ENCODE measurements at regions not wholly inside any gene's neighbourhood (a gene's known extent, or its start where the extent isn't known, plus 50 kb on each side); places are given as distances from the start of the nearest gene placed in this dataset.

DNA sequence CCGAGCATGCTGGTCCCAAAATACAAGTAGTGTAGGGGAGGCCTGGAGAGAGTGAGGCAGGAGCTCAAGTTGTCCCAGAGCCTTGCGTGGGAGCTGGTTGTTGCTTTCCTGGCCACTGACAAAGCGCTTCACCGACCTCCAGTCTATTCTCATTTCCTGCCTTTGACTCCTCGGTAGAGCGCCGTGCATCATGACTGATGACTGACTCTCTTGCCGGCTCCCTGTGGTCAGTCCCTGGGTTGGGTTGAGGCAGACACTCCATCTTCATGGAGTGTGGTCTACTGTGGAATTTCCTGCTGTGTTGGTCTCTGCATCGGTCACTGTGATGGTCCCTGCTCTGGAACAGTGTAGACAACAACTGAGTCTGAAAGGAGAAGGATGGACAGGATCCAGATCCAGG is 175.1 kb upstream of the S1PR3 start:
- Histone ChIP-seq H2BK120ac (replicated peaks; ENCODE audit: low read depth, low read length) (no peak overlapping the region), H3K23me2 (ENCODE audit: low read depth, low read length) (0 out of 2 replicates have a peak, but pooled peaks cover 1% of the 10 kb centered on the region), H4K5ac (ENCODE audit: insufficient read length, low read depth, low read length) (no peak overlapping the region), H4K20me1 (replicated peaks in 1 of 2; ENCODE audit: control insufficient read depth in 1 of 2, insufficient read depth in 2 of 2, low read length in 2 of 2) (no peaks in the 10 kb centered on the region), H3K14ac (ENCODE audit: insufficient read length) (no peak overlapping the region), H3K79me2 (ENCODE audit: control insufficient read depth in 1 of 2, insufficient read depth in 2 of 2, low read length in 2 of 2) (no peaks in the 10 kb centered on the region), H3K27me3 (replicated peaks in 1 of 4; ENCODE audit: control insufficient read depth in 3 of 4, extremely low read depth in 1 of 4, insufficient read depth in 3 of 4, low read length in 3 of 4) (no peaks in the 10 kb centered on the region), H3K9ac (replicated peaks in 1 of 4; ENCODE audit: extremely low read depth in 1 of 4, low read depth in 3 of 4, low read length in 3 of 4) (no peak overlapping the region), H4K91ac (replicated peaks; ENCODE audit: insufficient read length, low read length) (no peak overlapping the region), H3K4me2 (ENCODE audit: insufficient read depth in 1 of 2, low read depth in 2 of 2, low read length in 2 of 2) (no peak overlapping the region), H2AFZ (ENCODE audit: low read length) (no peak overlapping the region), H4K8ac (ENCODE audit: extremely low read depth, insufficient read depth, low read length) (no peak overlapping the region), H2BK15ac (ENCODE audit: low read length) (0 out of 2 replicates have a peak overlapping the region, but pooled peaks have one; percentile 65), H3K27ac (ENCODE audit: low read depth, low read length) (no peak overlapping the region), H2AK5ac (ENCODE audit: low read depth, low read length) (no peak overlapping the region), H3K9me3 (ENCODE audit: insufficient read depth in 2 of 2, low read depth in 1 of 2, low read length in 1 of 2) (no peaks in the 10 kb centered on the region), H3K36me3 (ENCODE audit: control insufficient read depth in 2 of 4, insufficient read depth in 4 of 4, low read length in 3 of 4) (no peaks in the 10 kb centered on the region), H3K79me1 (ENCODE audit: low read depth, low read length) (no peaks in the 10 kb centered on the region), H3K4ac (replicated peaks; ENCODE audit: insufficient read length, low read depth, low read length) (no peak overlapping the region), H2BK12ac (ENCODE audit: low read depth, low read length) (0 out of 2 replicates have a peak overlapping the region, but pooled peaks have one; percentile 39), H2BK5ac (ENCODE audit: low read depth, low read length) (no peak overlapping the region), H3K4me1 (replicated peaks in 1 of 4; ENCODE audit: control insufficient read depth in 3 of 4, insufficient read depth in 4 of 4, low read length in 3 of 4) (peaks cover 6 to 12% (median 8%) of the 10 kb centered on the region in 4 experiments), H3K18ac (ENCODE audit: extremely low read depth, low read length) (no peak overlapping the region; the same call in 1 of the 2 replicates), H3K56ac (replicated peaks; ENCODE audit: insufficient read length, low read depth, low read length) (no peak overlapping the region), H3K4me3 (ENCODE audit: extremely low read depth in 1 of 4, insufficient read depth in 2 of 4, low read depth in 3 of 4, low read length in 4 of 4) (no peak overlapping the region), H2BK20ac (ENCODE audit: low read length) (no peak overlapping the region; the same call in 1 of the 2 replicates), H3K23ac (ENCODE audit: insufficient read length) (no peak overlapping the region)
- FAIRE-seq = no peak
- 89% methylated on average over 9 of the region's 9 CpGs; no CpG with 5 or more reads in 1 of the 2 experiments for WGBS, 2 experiments (ENCODE audit: extremely low coverage in 1 of 2, insufficient coverage in 1 of 2, insufficient read length in 1 of 2, insufficient replicate concordance in 2 of 2, low coverage in 1 of 2, low lambda C conversion rate in 2 of 2, missing lambda C conversion rate in 1 of 2)
- TF ChIP-seq BRCA1 (IDR thresholded peaks at IDR 0.05; ENCODE audit: low read depth, low read length) (no peak), TAF1 (IDR thresholded peaks at IDR 0.05; ENCODE audit: low read depth, low read length) (no peak), HDAC2 (IDR thresholded peaks at IDR 0.05; ENCODE audit: borderline replicate concordance in 1 of 2, low read depth in 2 of 2, low read length in 2 of 2) (no peak), PHF8 (conservative IDR thresholded peaks at IDR 0.05; ENCODE audit: low read depth, low read length) (no peak), RFX5 (IDR thresholded peaks at IDR 0.05; ENCODE audit: borderline replicate concordance, low read depth, low read length) (no peak), FOSL1 (IDR thresholded peaks at IDR 0.05; ENCODE audit: insufficient read depth, low read depth, low read length) (no peak), KDM5A (IDR thresholded peaks at IDR 0.05; ENCODE audit: low read length) (no peak), TEAD4 (IDR thresholded peaks at IDR 0.05; ENCODE audit: low read depth, low read length) (no peak), HDAC6 (IDR thresholded peaks at IDR 0.05; ENCODE audit: low read depth, low read length) (no peak), SIX5 (IDR thresholded peaks at IDR 0.05; ENCODE audit: low read depth, low read length) (no peak), CREB1 (IDR thresholded peaks at IDR 0.05) (no peak), GTF2F1 (IDR thresholded peaks at IDR 0.05; ENCODE audit: borderline replicate concordance, low read depth, low read length) (no peak), SP4 (IDR thresholded peaks at IDR 0.05; ENCODE audit: low read length) (no peak), POU5F1 (IDR thresholded peaks at IDR 0.05; ENCODE audit: low read depth, low read length) (no peak)
- no peak for DNase-seq (ENCODE audit: low read depth in 1 of 2, low spot score in 2 of 2)
- CTCF ChIA-PET (ENCODE audit: partially characterized antibody) = interaction anchor here (1.0 to 1.2 kb wide), 3 partner anchors 29 to 63 kb away, joined by 3 to 4 read pairs (median 3); no protein-coding TSS in a partner anchor
- POLR2A ChIA-PET (ENCODE audit: partially characterized antibody) = no interaction called here

Measured in H1 (cell line).